ENCODE measurements at regions not wholly inside any gene's neighbourhood (a gene's known extent, or its start where the extent isn't known, plus 50 kb on each side); places are given as distances from the start of the nearest gene placed in this dataset.

DNA sequence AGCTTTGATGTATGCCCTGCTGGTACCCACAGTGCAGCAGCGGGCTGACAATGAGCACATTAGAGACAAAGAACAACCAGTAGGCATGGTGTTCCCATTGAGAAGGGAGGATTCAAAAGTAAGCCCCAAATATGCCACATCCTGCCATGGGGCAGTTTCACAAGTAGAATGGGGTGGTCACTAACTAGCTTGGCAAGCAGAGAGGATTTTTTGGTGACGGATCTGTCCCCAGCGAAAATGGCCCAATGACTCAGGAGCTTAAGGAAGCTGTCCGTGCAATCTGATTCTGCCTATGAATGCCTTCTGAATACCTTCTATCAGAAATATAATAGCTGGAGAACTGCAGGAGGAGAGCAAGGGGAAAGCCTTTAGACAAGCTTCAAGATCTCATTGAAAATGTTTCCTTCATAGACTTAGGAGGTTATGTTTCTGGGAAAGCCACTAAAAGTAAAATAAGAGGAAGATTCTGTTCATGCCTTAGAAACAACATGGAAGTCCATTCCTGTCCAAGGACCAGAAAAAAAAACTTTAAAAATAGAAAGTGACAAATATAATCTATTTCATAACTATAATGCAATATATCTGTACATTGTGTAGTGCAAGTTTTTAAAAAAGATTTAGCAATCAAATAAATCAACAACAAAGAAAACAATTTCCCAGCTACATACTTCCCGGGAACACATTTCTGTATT is 117.5 kb upstream of the SLC14A2 start:
- TF ChIP-seq, protein P1, sequence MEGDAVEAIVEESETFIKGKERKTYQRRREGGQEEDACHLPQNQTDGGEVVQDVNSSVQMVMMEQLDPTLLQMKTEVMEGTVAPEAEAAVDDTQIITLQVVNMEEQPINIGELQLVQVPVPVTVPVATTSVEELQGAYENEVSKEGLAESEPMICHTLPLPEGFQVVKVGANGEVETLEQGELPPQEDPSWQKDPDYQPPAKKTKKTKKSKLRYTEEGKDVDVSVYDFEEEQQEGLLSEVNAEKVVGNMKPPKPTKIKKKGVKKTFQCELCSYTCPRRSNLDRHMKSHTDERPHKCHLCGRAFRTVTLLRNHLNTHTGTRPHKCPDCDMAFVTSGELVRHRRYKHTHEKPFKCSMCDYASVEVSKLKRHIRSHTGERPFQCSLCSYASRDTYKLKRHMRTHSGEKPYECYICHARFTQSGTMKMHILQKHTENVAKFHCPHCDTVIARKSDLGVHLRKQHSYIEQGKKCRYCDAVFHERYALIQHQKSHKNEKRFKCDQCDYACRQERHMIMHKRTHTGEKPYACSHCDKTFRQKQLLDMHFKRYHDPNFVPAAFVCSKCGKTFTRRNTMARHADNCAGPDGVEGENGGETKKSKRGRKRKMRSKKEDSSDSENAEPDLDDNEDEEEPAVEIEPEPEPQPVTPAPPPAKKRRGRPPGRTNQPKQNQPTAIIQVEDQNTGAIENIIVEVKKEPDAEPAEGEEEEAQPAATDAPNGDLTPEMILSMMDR (IDR thresholded peaks at IDR 0.05; ENCODE audit: unreplicated experiment in 3 of 3), result no peak
- Mint-ChIP-seq H3K36me3 (ENCODE audit: low read depth) (no peaks in the 10 kb centered on the region), H3K4me3 (no peak overlapping the region), H3K9me3 (no peaks in the 10 kb centered on the region), H3K27ac (peak overlapping the region in 1 of 3 experiments; percentile 52), H3K27me3 (ENCODE audit: low read depth) (peaks cover 3% of the 10 kb centered on the region), H3K4me1 (peaks cover 14% of the 10 kb centered on the region)

DNA sequence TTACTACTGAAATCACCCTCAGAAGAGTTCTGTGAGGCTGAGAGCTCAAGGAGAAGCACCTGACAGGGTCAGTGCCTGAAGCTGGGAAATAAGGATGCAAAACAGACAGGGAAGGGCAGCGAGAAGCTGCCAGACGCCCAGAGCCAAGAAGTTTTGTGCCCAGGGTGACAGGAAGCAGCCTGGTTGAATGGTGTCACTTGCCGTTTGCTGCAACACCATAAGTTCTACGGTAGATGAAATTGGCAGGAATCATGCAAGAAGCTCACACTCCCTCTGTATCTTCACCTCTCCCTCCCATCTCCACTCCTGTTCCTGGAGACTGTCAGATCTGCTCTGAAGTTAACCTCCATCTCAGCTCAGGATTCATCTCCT is 117.0 kb upstream of the SLC14A2 start:
- TF ChIP-seq, protein P1 (IDR thresholded peaks at IDR 0.05; ENCODE audit: unreplicated experiment in 3 of 3), result no peak
- H3K36me3 Mint-ChIP-seq (ENCODE audit: low read depth), result no peaks in the 10 kb centered on the region
- H3K27me3 Mint-ChIP-seq (ENCODE audit: low read depth), result peaks cover 3% of the 10 kb centered on the region

DNA sequence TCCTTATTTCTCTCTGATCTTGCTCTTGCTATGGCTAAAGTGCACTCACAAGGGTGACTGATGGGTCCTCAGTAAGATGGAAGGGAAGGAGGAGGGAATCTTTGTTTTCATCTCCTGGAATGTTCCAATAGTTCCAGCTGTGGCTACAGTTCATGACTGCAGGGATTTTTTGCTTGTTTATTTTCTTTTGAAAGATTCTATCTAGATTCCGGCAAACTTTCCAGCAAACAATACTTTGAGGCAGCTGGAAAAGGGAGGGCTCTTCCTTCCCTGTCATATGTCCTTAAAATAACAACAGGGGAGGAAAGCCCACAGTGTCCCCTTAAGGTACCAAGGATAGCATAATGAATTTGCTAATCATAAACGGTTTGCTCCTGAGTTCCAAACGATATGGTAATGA is 111.3 kb upstream of the SLC14A2 start:
- Mint-ChIP-seq H3K9me3 (peaks cover 12% of the 10 kb centered on the region), H3K4me3 (no peak overlapping the region), H3K4me1 (peaks cover 28% of the 10 kb centered on the region), H3K36me3 (ENCODE audit: low read depth) (peaks cover 7% of the 10 kb centered on the region), H3K27me3 (ENCODE audit: low read depth) (no peaks in the 10 kb centered on the region), H3K27ac (peak overlapping the region; percentile 82 to 90 (median 89))
- TF ChIP-seq, protein P1 (IDR thresholded peaks at IDR 0.05; ENCODE audit: unreplicated experiment in 3 of 3), result no peak

More for the DNA sequence above, 117.0 kb upstream of the SLC14A2 start:
- Mint-ChIP-seq H3K4me1 (peaks cover 16% of the 10 kb centered on the region), H3K9me3 (no peaks in the 10 kb centered on the region), H3K4me3 (no peak overlapping the region), H3K27ac (peak overlapping the region in 1 of 3 experiments; percentile 6)

DNA sequence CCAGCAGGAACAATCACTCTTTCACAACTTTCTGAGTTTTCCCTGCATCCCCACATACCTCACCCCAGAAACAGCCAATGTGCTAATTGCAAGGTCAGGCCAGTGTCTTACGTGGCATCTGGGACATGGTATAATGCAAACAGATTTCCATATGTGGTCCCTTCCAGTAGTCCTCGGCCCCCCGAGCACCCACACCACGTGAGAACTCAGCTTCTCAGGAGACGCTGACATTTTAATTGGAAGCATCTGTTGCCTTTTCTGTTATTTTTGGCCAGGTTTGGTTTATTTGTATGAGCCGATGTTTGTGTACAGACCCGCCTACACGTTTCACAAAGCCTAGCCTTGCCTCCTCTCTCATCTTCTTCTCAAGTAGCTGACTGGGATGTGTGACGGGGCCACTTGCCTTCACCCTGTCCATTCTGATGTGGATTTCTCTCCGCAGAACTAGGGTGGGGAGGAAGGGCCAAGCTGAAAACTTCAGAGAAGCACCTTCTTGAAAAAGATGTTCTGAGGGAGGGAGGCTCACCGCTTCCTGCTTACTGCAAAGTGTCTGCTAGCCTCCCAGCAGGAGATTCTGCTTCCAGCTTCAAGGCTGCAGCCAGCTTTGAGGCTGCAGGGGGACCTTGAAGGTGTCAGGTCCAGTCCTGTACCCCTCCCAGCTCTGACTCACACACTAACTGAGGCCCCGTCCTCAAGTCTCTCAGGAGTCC is 109.6 kb upstream of the SLC14A2 start:
- Mint-ChIP-seq H3K27me3 (ENCODE audit: low read depth) (no peaks in the 10 kb centered on the region), H3K9me3 (peaks cover 16% of the 10 kb centered on the region), H3K4me3 (no peak overlapping the region), H3K27ac (peak overlapping the region; percentile 81 to 89 (median 82)), H3K4me1 (peaks cover 33% of the 10 kb centered on the region), H3K36me3 (ENCODE audit: low read depth) (peaks cover 7% of the 10 kb centered on the region)
- TF ChIP-seq, protein P1 (IDR thresholded peaks at IDR 0.05; ENCODE audit: unreplicated experiment in 3 of 3), result no peak

DNA sequence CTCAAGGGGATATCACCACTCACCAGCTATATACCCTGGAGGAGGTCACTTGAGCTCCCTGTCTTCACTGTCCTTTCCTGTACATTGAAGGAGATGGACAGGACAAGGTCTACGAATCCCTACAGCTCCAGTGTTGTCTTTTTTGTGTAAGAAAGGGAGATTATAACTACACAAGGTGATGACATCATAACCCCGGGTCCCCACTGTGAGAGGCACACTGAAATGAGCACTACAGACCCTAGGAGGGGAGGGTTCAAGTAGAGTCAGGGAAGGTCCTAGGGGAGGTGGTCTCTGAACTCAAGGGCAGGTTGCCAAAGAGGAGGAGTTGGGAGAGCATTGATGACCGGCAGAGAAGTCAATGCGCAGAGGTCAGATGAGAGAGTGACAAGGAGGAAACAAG is 108.3 kb upstream of the SLC14A2 start:
- TF ChIP-seq, protein P1 (IDR thresholded peaks at IDR 0.05; ENCODE audit: unreplicated experiment in 3 of 3), result no peak
- H3K4me1 Mint-ChIP-seq, result peaks cover 41% of the 10 kb centered on the region
- peaks cover 16% of the 10 kb centered on the region for H3K9me3 Mint-ChIP-seq
- H3K27me3 Mint-ChIP-seq (ENCODE audit: low read depth), result no peaks in the 10 kb centered on the region
- H3K36me3 Mint-ChIP-seq (ENCODE audit: low read depth), result peaks cover 7% of the 10 kb centered on the region
- no peak overlapping the region for H3K27ac Mint-ChIP-seq
- H3K4me3 Mint-ChIP-seq, result no peak overlapping the region

All from nephron (organoid).